Fibroblast of the aortic adventitia (primary cell): ENCODE measurements at regions not wholly inside any gene's neighbourhood (a gene's known extent, or its start where the extent isn't known, plus 50 kb on each side); places are given as distances from the start of the nearest gene placed in this dataset.

Source experiments
- DNase-seq: peaks from one replicate; pipeline ENCODE4 v3.0.0-alpha.2; 2010; ENCODE audit warnings: low read depth
- H3K4me3 ChIP-seq: 2 replicates; pipeline ENCODE4 v1.5.1; 2011; ENCODE audit warnings: low read depth, mild to moderate bottlenecking, control low read depth, low read length, moderate library complexity
- TF ChIP-seq, protein P1 (sequence below): IDR thresholded peaks from 2 replicates; pipeline ENCODE4 v1.5.1; 2011; ENCODE audit warnings: mild to moderate bottlenecking, low read length, control low read depth, inconsistent platforms; ENCODE audit not compliant: insufficient read depth

DNA sequence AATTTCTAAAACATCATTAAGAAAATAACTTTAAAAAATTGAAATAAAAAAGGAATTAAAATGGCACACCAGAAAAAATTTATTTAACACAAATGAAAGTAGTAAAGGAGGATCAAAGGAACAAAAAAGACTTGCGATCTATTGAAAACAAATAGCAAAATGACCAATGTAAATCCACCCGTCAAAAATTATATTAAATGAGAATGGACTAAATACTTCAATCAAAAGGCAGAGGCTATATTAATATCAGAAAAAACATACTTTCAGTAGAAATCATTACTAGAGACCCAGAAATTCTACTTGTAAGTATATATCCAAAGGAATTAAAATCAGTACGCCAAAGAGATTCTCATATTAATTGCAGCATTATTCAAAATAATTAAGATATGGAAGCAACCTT lies 293.1 kb upstream of the SOX4 start:
- DNase-seq, result no peak
- H3K4me3 ChIP-seq, result no peak overlapping the region
- TF ChIP-seq, protein P1, sequence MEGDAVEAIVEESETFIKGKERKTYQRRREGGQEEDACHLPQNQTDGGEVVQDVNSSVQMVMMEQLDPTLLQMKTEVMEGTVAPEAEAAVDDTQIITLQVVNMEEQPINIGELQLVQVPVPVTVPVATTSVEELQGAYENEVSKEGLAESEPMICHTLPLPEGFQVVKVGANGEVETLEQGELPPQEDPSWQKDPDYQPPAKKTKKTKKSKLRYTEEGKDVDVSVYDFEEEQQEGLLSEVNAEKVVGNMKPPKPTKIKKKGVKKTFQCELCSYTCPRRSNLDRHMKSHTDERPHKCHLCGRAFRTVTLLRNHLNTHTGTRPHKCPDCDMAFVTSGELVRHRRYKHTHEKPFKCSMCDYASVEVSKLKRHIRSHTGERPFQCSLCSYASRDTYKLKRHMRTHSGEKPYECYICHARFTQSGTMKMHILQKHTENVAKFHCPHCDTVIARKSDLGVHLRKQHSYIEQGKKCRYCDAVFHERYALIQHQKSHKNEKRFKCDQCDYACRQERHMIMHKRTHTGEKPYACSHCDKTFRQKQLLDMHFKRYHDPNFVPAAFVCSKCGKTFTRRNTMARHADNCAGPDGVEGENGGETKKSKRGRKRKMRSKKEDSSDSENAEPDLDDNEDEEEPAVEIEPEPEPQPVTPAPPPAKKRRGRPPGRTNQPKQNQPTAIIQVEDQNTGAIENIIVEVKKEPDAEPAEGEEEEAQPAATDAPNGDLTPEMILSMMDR, result no peak

DNA sequence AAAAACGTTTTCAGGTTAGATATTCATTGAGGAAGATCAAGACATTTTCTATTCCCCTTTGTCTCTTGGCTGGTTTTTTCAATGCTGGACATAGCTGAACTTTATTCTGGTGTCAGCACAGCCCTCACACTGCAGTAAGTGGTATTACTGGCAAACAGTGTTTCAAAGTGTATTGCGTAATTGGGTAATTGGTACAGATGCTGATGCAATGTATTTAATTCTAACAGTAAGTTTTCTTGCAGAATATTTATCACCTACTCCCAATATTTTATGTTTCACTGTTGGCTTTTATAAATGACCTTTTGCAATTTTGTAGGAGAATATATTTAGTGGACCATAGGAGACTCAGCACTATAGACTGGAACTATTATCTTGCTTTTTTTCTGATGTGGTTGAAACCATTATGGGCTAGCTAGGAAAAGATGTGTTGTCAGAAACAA lies 287.6 kb upstream of the SOX4 start:
- no peak overlapping the region for H3K4me3 ChIP-seq
- peak; percentile 69 for DNase-seq
- TF ChIP-seq, protein P1, result peak; percentile 32

DNA sequence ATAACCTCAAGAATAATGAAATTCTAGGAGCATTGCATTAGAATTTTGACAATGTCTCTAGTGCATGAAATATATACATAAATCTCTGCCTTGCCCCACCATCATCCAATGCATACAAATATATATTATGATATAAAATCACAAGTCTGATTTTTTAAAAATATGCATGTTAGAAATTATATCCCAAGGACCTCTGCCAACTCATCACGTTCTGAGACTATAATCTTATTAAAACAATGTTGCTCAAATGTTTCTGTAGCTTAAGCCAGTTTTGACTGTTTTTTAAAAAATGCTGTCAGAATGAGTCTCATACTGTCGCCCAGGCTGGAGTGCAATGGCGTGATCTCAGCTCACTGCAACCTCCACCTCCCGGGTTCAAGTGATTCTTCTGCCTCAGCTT lies 287.0 kb upstream of the SOX4 start:
- DNase-seq, result no peak
- TF ChIP-seq, protein P1, result no peak
- H3K4me3 ChIP-seq, result no peak overlapping the region

DNA sequence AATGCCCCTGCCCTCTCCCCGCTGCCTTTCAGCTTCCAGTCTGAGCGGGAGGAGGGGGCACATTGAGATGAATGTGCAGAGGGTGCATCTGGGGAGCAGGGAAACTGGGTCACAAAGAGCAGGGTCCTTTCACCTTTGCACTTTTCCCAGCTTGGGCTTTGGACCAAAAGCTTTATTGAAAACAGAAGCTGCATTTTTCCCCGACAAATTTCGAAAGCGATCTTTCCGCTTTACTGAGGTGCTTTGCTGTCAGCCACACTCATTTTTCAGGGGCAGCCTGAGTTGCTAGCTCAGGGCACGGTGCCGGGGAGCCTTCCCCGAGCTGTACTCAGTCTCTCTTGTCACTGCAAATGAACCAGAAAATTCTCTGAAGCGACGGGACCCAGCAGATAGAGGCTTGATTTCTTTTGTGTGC lies 283.7 kb upstream of the SOX4 start:
- no peak overlapping the region for H3K4me3 ChIP-seq
- TF ChIP-seq, protein P1, result no peak
- DNase-seq, result no peak

DNA sequence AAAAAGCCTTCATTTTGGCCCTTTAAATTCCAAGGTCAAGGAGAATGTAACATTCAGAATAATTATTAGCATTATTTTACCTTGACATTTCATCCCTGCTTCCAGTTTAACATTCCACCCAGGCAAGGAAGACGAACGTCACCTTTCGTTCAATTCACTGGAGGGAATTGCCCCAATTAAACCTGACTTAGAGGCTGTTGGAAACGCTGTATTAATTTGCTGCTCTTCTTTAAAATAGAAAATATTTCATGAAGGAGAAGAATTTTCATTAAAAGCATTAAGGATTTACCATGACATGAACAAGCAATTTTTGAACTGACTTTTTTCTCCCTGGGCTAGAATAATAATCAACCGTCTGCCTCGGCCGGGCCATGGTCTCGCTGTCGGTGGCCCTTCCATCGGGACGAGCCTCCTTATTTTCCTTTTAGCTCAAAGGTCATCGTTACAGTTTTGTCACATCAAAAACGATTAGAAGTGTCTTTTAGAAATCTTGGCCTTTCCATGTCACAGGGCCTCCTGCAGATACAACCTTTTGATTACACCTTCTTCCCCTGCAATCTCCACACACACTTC lies 282.9 kb upstream of the SOX4 start:
- no peak overlapping the region for H3K4me3 ChIP-seq
- no peak for DNase-seq
- TF ChIP-seq, protein P1, result no peak

DNA sequence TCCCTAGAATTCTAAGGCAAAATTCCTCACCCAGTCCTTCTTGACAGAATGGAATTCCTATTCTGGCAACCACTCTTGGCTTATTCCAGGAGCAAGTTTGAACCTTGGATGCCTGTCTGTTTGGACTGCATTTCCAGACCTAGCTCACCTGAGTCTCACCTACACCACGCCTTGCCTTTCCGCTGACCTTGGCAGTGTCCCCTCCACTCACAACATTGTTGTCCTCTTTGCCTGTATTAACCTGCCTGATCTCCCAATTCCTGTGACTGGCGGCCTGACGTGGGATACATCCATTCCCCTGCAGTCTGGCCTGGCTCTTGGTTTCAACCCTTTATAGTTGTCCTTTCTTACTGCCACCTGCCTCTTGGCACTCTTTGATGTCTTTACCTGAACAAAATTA lies 281.4 kb upstream of the SOX4 start:
- DNase-seq, result no peak
- H3K4me3 ChIP-seq, result no peak overlapping the region
- TF ChIP-seq, protein P1, result no peak

DNA sequence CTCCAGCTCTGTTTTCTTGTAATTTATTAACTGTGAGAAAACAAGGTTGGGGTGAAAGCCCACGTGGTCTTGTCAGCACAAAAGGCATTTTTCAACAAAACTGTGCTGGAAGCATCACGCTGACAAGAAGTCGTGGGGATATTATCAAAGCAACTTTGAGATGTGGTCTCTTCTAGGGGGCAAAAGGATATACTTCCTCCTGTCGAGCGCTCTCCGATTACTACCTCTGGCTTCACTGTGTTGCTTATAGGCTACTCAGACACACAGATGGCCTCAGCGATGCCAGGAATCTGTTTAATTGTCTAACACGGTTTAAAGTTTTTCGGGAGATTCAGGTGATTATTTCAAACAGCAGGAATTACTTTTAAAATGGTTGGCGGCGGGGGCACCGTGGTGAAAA lies 275.9 kb upstream of the SOX4 start:
- no peak overlapping the region for H3K4me3 ChIP-seq
- no peak for DNase-seq
- TF ChIP-seq, protein P1, result no peak
